LHCN-M2 (cell line): ENCODE measurements at regions not wholly inside any gene's neighbourhood (a gene's known extent, or its start where the extent isn't known, plus 50 kb on each side); places are given as distances from the start of the nearest gene placed in this dataset.
"Not testable (repeated sequence)": the region's sequence is repeated elsewhere in the genome, so short reads cannot be mapped to it uniquely, and the experiment has no call there.

ENCODE experiments used
- DNase-seq: peaks from one replicate; pipeline ENCODE4 v3.0.0-alpha.2; 2012; ENCODE audit warnings: low read depth

GRCh38 chr18:77373730-77374445, 124.2 kb downstream of the GALR1 start:
- no peak for DNase-seq

- no peak for DNase-seq
Observed at GRCh38 chr18:77374446-77374805, 124.8 kb downstream of the GALR1 start.

GRCh38 chr18:77376043-77376732, 126.5 kb downstream of the GALR1 start:
- no peak for DNase-seq

GRCh38 chr18:77376733-77377094, 127.1 kb downstream of the GALR1 start:
- DNase-seq = no peak

GRCh38 chr18:77377813-77378212, 128.2 kb downstream of the GALR1 start:
- no peak for DNase-seq

GRCh38 chr18:77379976-77380509, 130.4 kb downstream of the GALR1 start:
- no peak for DNase-seq

- no peak for DNase-seq
Observed at GRCh38 chr18:77380695-77381094, 131.0 kb downstream of the GALR1 start.

- DNase-seq = no peak
Observed at GRCh38 chr18:77392321-77392720, 142.7 kb downstream of the GALR1 start.

- no peak for DNase-seq
Observed at GRCh38 chr18:77393519-77393918, 143.9 kb downstream of the GALR1 start.

GRCh38 chr18:77395953-77396352, 146.3 kb downstream of the GALR1 start:
- DNase-seq = no peak

GRCh38 chr18:77397056-77397455, 147.4 kb downstream of the GALR1 start:
- no peak for DNase-seq

- DNase-seq = no peak
Observed at GRCh38 chr18:77397617-77398016, 148.0 kb downstream of the GALR1 start.

GRCh38 chr18:77400561-77400960, 150.9 kb downstream of the GALR1 start:
- no peak for DNase-seq

GRCh38 chr18:77401173-77401572, 151.5 kb downstream of the GALR1 start:
- no peak for DNase-seq

GRCh38 chr18:77403969-77404535, 154.4 kb downstream of the GALR1 start:
- no peak for DNase-seq

- DNase-seq = no peak
Observed at GRCh38 chr18:77405096-77405495, 155.4 kb downstream of the GALR1 start.

GRCh38 chr18:77407733-77408132, 158.1 kb downstream of the GALR1 start:
- DNase-seq = no peak

- not testable (repeated sequence) for DNase-seq
Observed at GRCh38 chr18:77421546-77421945, 171.9 kb downstream of the GALR1 start.

GRCh38 chr18:77422974-77423867, 173.6 kb downstream of the GALR1 start:
- DNase-seq = no peak

- DNase-seq = no peak
Observed at GRCh38 chr18:77433076-77433475, 183.4 kb downstream of the GALR1 start.

- DNase-seq = no peak
Observed at GRCh38 chr18:77439888-77440287, 190.2 kb downstream of the GALR1 start.

GRCh38 chr18:77442393-77442792, 192.7 kb downstream of the GALR1 start:
- DNase-seq = no peak
